ENCODE measurements at regions not wholly inside any gene's neighbourhood (a gene's known extent, or its start where the extent isn't known, plus 50 kb on each side); places are given as distances from the start of the nearest gene placed in this dataset.

GRCh38 chr21:27761623-27762022 lies 794.7 kb upstream of the ADAMTS5 start:
- TF ChIP-seq POLR2A (IDR thresholded peaks at IDR 0.05; ENCODE audit: low read length) (no peak), GATA1 (IDR thresholded peaks at IDR 0.05; ENCODE audit: low read depth, low read length) (no peak)
